Osteoblast (primary cell): ENCODE measurements at regions not wholly inside any gene's neighbourhood (a gene's known extent, or its start where the extent isn't known, plus 50 kb on each side); places are given as distances from the start of the nearest gene placed in this dataset.

ENCODE experiments used
- DNase-seq: peaks from one replicate; pipeline ENCODE4 v3.0.0; 2011; ENCODE audit warnings: low spot score, mixed read lengths; ENCODE audit not compliant: insufficient read length; ENCODE audit errors: missing footprints
- H2AFZ ChIP-seq: 2 replicates; pipeline ENCODE4 v1.6.0; 2011; ENCODE audit warnings: mild to moderate bottlenecking, low read length
- H3K27ac ChIP-seq: 2 replicates; pipeline ENCODE4 v1.5.1; 2011; ENCODE audit warnings: mild to moderate bottlenecking, low read depth, low read length, moderate library complexity
- H3K27me3 ChIP-seq: 2 replicates; pipeline ENCODE4 v1.6.0; 2012; ENCODE audit warnings: mild to moderate bottlenecking, control low read depth, inconsistent platforms, low read length, moderate library complexity; ENCODE audit not compliant: insufficient read depth
- H3K36me3 ChIP-seq: 2 replicates; pipeline ENCODE4 v1.5.1; 2011; ENCODE audit warnings: mild to moderate bottlenecking, low read length, control low read depth, moderate library complexity; ENCODE audit not compliant: insufficient read depth
- H3K4me1 ChIP-seq: 2 replicates; pipeline ENCODE4 v1.5.1; 2011; ENCODE audit warnings: mild to moderate bottlenecking, low read length, control low read depth, moderate library complexity; ENCODE audit not compliant: insufficient read depth
- H3K4me2 ChIP-seq: 2 replicates; pipeline ENCODE4 v1.6.0; 2011; ENCODE audit warnings: mild to moderate bottlenecking, low read length; ENCODE audit not compliant: insufficient read depth
- H3K4me3 ChIP-seq: fragments of 200-600 bp; sonication (generic); 3 replicates; pipeline ENCODE4 v1.5.1; 2012; ENCODE audit warnings: mild to moderate bottlenecking, low read length, inconsistent platforms; ENCODE audit not compliant: insufficient read depth
- H3K79me2 ChIP-seq: 2 replicates; pipeline ENCODE4 v1.6.0; 2012; ENCODE audit warnings: mild to moderate bottlenecking, low read length, control low read depth, inconsistent platforms; ENCODE audit not compliant: insufficient read depth
- H3K9me3 ChIP-seq: 2 replicates; pipeline ENCODE4 v1.5.1; 2011; ENCODE audit warnings: low read depth, low read length, control low read depth
- H4K20me1 ChIP-seq: 2 replicates; pipeline ENCODE4 v1.6.0; 2012; ENCODE audit warnings: mild to moderate bottlenecking, low read length, control low read depth; ENCODE audit not compliant: insufficient read depth
- CTCF ChIP-seq: IDR thresholded peaks from 2 replicates; pipeline ENCODE4 v1.5.1; 2011; ENCODE audit warnings: mild to moderate bottlenecking, low read depth, low read length, moderate library complexity; ENCODE audit errors: extremely low read depth

- Histone ChIP-seq H3K27ac (no peak overlapping the region), H3K4me3 (no peak overlapping the region), H3K27me3 (peaks cover 7% of the 10 kb centered on the region), H2AFZ (no peak overlapping the region), H3K79me2 (no peaks in the 10 kb centered on the region), H4K20me1 (no peaks in the 10 kb centered on the region), H3K9me3 (no peaks in the 10 kb centered on the region), H3K4me1 (peaks cover 23% of the 10 kb centered on the region), H3K4me2 (no peak overlapping the region), H3K36me3 (no peaks in the 10 kb centered on the region)
- no peak for TF ChIP-seq CTCF
- no peak for DNase-seq
Measured at GRCh38 chr10:78628976-78629375, 439.8 kb upstream of the ZMIZ1 start.

GRCh38 chr10:78629773-78630172 is 439.0 kb upstream of the ZMIZ1 start:
- Histone ChIP-seq H3K36me3 (no peaks in the 10 kb centered on the region), H3K4me1 (peaks cover 23% of the 10 kb centered on the region), H3K4me2 (no peak overlapping the region), H3K79me2 (no peaks in the 10 kb centered on the region), H3K27ac (no peak overlapping the region), H2AFZ (no peak overlapping the region), H3K9me3 (no peaks in the 10 kb centered on the region), H3K27me3 (peaks cover 13% of the 10 kb centered on the region), H3K4me3 (no peak overlapping the region), H4K20me1 (no peaks in the 10 kb centered on the region)
- no peak for DNase-seq
- no peak for TF ChIP-seq CTCF

- no peak for TF ChIP-seq CTCF
- H3K27me3 ChIP-seq = peaks cover 26% of the 10 kb centered on the region
- H2AFZ ChIP-seq = peak overlapping the region; percentile 24
- peaks cover 23% of the 10 kb centered on the region for H3K4me1 ChIP-seq
- H4K20me1 ChIP-seq = no peaks in the 10 kb centered on the region
- peak overlapping the region; percentile 47 for H3K4me2 ChIP-seq
- no peaks in the 10 kb centered on the region for H3K9me3 ChIP-seq
- no peaks in the 10 kb centered on the region for H3K79me2 ChIP-seq
- no peaks in the 10 kb centered on the region for H3K36me3 ChIP-seq
- peak; percentile 92 for DNase-seq
- H3K27ac ChIP-seq = peak overlapping the region; percentile 26
- H3K4me3 ChIP-seq = no peak overlapping the region
Measured at GRCh38 chr10:78630944-78631838, 437.6 kb upstream of the ZMIZ1 start.

GRCh38 chr10:78634389-78634815 is 434.4 kb upstream of the ZMIZ1 start:
- H3K4me2 ChIP-seq = no peak overlapping the region
- no peaks in the 10 kb centered on the region for H3K79me2 ChIP-seq
- peaks cover 33% of the 10 kb centered on the region for H3K27me3 ChIP-seq
- no peaks in the 10 kb centered on the region for H3K9me3 ChIP-seq
- no peak overlapping the region for H3K27ac ChIP-seq
- no peak for TF ChIP-seq CTCF
- H3K4me3 ChIP-seq = no peak overlapping the region
- DNase-seq = no peak
- H3K36me3 ChIP-seq = no peaks in the 10 kb centered on the region
- no peak overlapping the region for H2AFZ ChIP-seq
- peaks cover 23% of the 10 kb centered on the region for H3K4me1 ChIP-seq
- no peaks in the 10 kb centered on the region for H4K20me1 ChIP-seq
